ENCODE measurements at regions not wholly inside any gene's neighbourhood (a gene's known extent, or its start where the extent isn't known, plus 50 kb on each side); places are given as distances from the start of the nearest gene placed in this dataset.

DNA sequence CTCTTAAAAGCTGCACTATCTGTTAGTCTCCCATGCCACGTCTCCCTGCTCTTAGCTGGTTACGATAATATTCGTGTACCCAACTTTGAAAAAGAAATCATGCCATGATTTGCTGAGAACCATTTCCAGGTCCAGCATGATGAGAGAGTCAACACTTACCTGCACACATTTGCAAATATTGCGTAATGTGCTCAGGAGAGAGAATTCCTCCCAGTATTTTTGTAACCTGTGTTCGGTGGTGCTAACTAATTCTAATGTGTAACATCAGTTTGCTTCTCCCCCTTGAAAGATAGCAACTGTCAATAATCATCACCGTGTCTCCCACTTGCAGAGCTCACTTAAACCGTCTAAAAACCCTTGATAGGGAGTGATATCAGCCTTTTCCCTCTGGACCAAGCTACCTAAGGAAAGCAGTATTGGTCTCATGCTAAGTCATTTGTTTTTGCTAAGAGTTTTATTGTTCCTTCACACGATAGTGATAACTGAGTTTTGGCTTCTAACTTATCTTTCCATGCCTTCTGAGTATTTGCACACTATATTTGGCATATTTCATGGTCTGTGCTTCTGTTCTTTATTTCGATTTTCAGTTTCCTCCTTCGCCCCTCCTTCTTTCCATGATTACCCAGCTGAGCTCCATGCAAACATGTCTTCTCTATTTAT is 61.1 kb upstream of the IRF2BP2 start (continued):
- peak; percentile 71 for TF ChIP-seq ARID5B (CRISPR knock-in tag; IDR thresholded peaks at IDR 0.05)
- TF ChIP-seq ZNF576 (CRISPR knock-in tag; IDR thresholded peaks at IDR 0.05): no peak
- no peak for TF ChIP-seq ZSCAN12 (CRISPR knock-in tag; IDR thresholded peaks at IDR 0.05)
- TF ChIP-seq, protein P1, sequence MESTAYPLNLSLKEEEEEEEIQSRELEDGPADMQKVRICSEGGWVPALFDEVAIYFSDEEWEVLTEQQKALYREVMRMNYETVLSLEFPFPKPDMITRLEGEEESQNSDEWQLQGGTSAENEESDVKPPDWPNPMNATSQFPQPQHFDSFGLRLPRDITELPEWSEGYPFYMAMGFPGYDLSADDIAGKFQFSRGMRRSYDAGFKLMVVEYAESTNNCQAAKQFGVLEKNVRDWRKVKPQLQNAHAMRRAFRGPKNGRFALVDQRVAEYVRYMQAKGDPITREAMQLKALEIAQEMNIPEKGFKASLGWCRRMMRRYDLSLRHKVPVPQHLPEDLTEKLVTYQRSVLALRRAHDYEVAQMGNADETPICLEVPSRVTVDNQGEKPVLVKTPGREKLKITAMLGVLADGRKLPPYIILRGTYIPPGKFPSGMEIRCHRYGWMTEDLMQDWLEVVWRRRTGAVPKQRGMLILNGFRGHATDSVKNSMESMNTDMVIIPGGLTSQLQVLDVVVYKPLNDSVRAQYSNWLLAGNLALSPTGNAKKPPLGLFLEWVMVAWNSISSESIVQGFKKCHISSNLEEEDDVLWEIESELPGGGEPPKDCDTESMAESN (CRISPR knock-in tag; conservative IDR thresholded peaks at IDR 0.05): no peak
- no peak for TF ChIP-seq ZNF292 (CRISPR knock-in tag; IDR thresholded peaks at IDR 0.05; ENCODE audit: borderline replicate concordance, low read depth)
- no peak for TF ChIP-seq SNRNP70 (IDR thresholded peaks at IDR 0.05; ENCODE audit: low read depth, low read length)
- no peak for TF ChIP-seq ZBTB39 (CRISPR knock-in tag; IDR thresholded peaks at IDR 0.05)
- no peak for TF ChIP-seq DBP (CRISPR knock-in tag; IDR thresholded peaks at IDR 0.05; ENCODE audit: not compliant biosample characterization)
- TF ChIP-seq, protein P2, sequence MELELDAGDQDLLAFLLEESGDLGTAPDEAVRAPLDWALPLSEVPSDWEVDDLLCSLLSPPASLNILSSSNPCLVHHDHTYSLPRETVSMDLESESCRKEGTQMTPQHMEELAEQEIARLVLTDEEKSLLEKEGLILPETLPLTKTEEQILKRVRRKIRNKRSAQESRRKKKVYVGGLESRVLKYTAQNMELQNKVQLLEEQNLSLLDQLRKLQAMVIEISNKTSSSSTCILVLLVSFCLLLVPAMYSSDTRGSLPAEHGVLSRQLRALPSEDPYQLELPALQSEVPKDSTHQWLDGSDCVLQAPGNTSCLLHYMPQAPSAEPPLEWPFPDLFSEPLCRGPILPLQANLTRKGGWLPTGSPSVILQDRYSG (CRISPR knock-in tag; IDR thresholded peaks at IDR 0.05): no peak
- TF ChIP-seq MAZ (IDR thresholded peaks at IDR 0.05; ENCODE audit: borderline replicate concordance, low read depth, low read length): no peak
- TF ChIP-seq MAZ (CRISPR knock-in tag; IDR thresholded peaks at IDR 0.05; ENCODE audit: low read depth): no peak
- TF ChIP-seq, protein P3, sequence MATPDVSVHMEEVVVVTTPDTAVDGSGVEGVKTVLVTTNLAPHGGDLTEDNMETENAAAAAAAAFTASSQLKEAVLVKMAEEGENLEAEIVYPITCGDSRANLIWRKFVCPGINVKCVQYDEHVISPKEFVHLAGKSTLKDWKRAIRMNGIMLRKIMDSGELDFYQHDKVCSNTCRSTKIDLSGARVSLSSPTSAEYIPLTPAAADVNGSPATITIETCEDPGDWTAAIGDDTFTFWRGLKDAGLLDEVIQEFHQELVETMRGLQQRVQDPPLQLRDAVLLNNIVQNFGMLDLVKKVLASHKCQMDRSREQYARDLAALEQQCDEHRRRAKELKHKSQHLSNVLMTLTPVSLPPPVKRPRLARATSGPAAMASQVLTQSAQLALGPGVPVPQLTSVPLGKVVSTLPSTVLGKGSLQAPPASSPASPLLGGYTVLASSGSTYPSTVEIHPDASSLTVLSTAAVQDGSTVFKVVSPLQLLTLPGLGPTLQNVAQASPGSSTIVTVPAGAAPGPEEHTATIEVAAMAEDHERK (CRISPR knock-in tag; IDR thresholded peaks at IDR 0.05; ENCODE audit: low read depth): no peak
- TF ChIP-seq CHD4 (IDR thresholded peaks at IDR 0.05; ENCODE audit: borderline replicate concordance, low read length): no peak
- no peak for TF ChIP-seq ZNF24 (IDR thresholded peaks at IDR 0.05)
